HUES64 (cell line): ENCODE measurements at regions not wholly inside any gene's neighbourhood (a gene's known extent, or its start where the extent isn't known, plus 50 kb on each side); places are given as distances from the start of the nearest gene placed in this dataset.

Experiments used
- H3K27ac ChIP-seq: 2 replicates; pipeline ENCODE4 v1.7.0; 2013; ENCODE audit warnings: low read depth, low read length, inconsistent platforms
- H3K27me3 ChIP-seq: 2 replicates; pipeline ENCODE4 v1.6.1; 2013; ENCODE audit warnings: mild to moderate bottlenecking, low read length; ENCODE audit not compliant: insufficient read depth
- H3K36me3 ChIP-seq: 2 replicates; pipeline ENCODE4 v1.6.1; 2013; ENCODE audit warnings: mild to moderate bottlenecking, low read length; ENCODE audit not compliant: insufficient read depth
- H3K4me1 ChIP-seq: 2 replicates; pipeline ENCODE4 v1.6.1; 2013; ENCODE audit warnings: mild to moderate bottlenecking, low read length, moderate library complexity; ENCODE audit not compliant: insufficient read depth
- H3K4me3 ChIP-seq: 2 replicates; pipeline ENCODE4 v1.5.1; 2013; ENCODE audit warnings: mild to moderate bottlenecking, low read length, moderate library complexity
- H3K9ac ChIP-seq: 2 replicates; pipeline ENCODE4 v1.6.1; 2013; ENCODE audit warnings: mild to moderate bottlenecking, low read depth, low read length
- H3K9me3 ChIP-seq: 2 replicates; pipeline ENCODE4 v1.6.1; 2013; ENCODE audit warnings: low read depth, low read length; ENCODE audit not compliant: insufficient read depth
- WGBS: fragments of 150-250, 120-280 bp; methylation state at CpG from one replicate; pipeline ENCODE4 v1.1.7; 2013; ENCODE audit warnings: missing lambda C conversion rate; 5-methylcytosine and 5-hydroxymethylcytosine counted together

DNA sequence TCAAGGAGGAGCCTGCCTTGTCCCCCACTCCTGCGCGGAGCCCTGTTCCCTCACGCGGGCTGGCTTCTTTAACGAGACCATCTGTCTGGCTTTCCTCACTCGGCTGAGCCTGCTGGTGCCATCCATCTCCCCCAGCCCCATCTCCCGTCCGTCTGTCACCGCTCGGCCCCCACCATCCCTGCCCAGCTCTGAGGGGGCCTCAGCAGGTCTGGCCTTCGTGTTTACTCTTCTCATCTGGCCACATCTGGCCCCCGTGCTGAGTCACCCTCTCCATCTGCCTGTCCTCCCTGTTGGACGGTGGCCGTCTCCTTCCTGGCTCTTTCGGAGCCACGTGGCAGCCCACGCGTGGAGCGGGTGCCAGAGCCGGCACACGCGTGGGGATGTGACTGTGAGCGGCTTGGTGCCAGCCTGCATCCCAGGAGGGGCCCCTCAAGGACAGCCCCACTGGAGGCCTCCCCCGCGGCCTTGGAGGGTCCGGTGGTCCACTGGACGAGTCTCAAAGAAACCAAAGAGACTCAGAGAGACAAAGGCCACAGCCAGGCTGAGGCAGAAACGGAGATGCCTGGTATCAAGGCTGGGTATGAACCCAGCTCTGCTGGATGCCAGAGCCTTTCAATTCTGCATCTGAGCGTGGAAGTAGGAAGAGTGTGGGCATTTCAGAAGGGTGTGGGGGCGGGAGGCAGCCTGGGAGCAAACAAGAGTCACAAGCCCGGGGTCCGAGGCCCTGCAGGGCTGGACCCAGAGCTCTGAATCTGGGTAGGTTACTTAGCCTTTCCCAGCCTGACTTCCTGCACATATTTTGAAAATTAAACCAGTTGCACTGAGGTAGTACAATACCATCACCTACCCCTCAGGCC, 76.7 kb upstream of the UNC5A start:
- no peaks in the 10 kb centered on the region for H3K36me3 ChIP-seq
- H3K4me3 ChIP-seq: no peak overlapping the region
- 91% methylated on average over 32 of the region's 32 CpGs for WGBS
- H3K9me3 ChIP-seq: no peaks in the 10 kb centered on the region
- peaks cover 6% of the 10 kb centered on the region; the same call in 1 of the 2 replicates for H3K4me1 ChIP-seq
- no peak overlapping the region for H3K9ac ChIP-seq
- no peaks in the 10 kb centered on the region for H3K27me3 ChIP-seq
- H3K27ac ChIP-seq: no peak overlapping the region

DNA sequence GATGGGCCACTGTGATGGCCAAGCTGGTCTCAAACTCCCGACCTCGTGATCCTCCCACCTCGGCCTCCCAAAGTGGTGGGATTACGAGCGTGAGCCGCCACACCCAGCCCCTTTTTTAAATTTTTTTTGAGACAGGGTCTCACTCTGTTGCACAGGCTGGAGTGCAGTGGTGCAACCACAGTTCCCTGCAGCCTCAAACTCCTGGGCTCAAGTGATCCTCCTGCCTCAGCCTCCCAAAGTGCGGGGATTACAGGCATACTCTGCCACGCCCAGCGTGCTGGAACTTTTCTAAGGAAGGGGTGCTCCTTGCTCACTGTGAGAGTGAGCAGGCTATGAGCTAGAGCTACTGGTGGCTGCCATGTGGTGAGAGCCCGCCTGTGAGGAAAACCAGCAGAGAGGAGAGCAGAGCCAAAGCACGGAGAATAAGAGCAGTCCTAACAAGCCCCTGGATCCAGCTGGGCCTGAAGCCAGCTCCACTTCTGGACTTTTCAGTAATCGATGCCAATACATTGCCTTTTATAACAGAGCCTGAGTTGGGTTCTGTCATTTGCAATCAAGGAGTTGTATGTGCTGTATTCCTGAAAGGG, 75.5 kb upstream of the UNC5A start:
- no peak overlapping the region for H3K27ac ChIP-seq
- H3K4me1 ChIP-seq: peaks cover 16% of the 10 kb centered on the region
- H3K4me3 ChIP-seq: no peak overlapping the region
- 90% methylated on average over 12 of the region's 12 CpGs for WGBS
- H3K9ac ChIP-seq: no peak overlapping the region
- H3K27me3 ChIP-seq: 0 out of 2 replicates have a peak, but pooled peaks cover 2% of the 10 kb centered on the region
- H3K36me3 ChIP-seq: no peaks in the 10 kb centered on the region
- no peaks in the 10 kb centered on the region for H3K9me3 ChIP-seq

DNA sequence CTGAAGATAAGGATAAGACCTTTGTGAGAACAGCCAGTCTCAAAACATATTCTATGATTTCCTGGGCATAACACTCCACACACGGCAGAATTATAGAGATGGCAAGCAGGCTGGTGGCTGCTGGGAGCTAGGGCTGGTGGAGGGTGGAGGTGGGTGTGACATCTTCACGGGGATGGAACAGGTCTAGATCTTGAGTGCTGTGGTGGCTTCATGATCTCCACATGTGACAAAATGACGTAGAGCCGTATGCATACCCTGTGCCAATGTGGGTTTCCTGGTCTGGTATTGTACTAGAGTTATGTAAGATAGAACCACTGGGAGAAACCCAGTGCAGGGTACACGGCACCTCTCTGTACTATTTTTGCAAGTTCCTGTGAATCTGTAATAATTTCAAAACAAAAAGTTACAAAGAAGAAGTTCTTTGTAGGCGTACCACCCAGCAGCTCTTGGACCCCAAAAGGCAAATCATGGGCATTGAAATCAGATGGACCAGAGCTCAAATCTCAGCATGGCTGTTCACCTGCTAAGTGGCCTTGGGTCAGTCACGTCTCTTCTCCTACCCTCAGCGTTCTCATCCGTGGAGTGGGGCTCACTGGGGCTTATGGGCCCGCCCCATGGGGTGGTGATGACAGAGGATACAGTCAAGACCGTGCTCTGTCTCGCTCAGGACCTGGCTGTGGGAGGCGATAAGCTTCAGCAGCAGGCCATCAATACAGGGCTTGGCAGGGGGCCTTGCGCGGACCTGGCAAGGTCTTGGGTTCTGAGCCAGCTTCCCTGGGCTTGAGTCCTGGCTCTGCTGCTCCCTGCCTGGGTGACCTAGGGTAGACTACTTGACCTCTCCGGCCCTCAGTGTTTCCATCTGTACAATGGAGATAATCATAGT, 74.7 kb upstream of the UNC5A start:
- no peak overlapping the region for H3K4me3 ChIP-seq
- peaks cover 16% of the 10 kb centered on the region for H3K4me1 ChIP-seq
- no peaks in the 10 kb centered on the region for H3K9me3 ChIP-seq
- H3K36me3 ChIP-seq: no peaks in the 10 kb centered on the region
- no peak overlapping the region for H3K27ac ChIP-seq
- no peak overlapping the region for H3K9ac ChIP-seq
- H3K27me3 ChIP-seq: peaks cover 9% of the 10 kb centered on the region; the same call in 1 of the 2 replicates
- WGBS: 90% methylated on average over 16 of the region's 16 CpGs

DNA sequence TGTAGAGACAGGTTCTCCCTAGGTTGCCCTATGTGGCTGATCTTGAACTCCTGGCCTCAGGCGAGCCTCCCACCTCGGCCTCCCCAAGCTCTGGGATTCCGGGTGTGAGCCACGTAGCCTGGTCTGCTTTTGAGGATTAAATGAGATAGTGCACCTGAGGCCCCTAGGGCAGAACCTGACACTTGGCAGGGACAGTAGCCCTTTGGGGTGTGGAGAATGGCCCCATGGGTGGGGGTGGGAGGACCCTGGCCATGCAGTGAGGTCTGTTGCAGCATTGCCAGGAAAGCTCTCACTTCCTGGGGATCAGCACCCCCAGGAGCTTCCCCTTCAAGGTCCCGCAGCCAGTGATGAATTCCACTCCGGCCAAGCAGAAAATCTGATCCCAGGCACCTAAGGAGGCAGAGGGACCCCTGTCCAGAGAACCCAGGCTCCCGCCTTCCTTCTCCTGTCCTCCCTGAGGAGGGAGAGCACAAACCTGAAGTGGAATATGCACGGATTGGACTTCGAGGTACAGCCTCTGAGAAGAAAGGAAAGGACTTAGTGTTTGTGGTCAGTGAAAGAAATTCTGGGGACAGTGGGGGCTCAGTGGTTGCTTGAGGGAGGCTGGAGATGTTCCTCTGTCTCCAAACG, 73.9 kb upstream of the UNC5A start:
- H3K4me1 ChIP-seq: peaks cover 18% of the 10 kb centered on the region
- no peak overlapping the region for H3K4me3 ChIP-seq
- no peak overlapping the region for H3K9ac ChIP-seq
- 81% methylated on average over 10 of the region's 10 CpGs for WGBS
- H3K27me3 ChIP-seq: peaks cover 14% of the 10 kb centered on the region; the same call in 1 of the 2 replicates
- H3K27ac ChIP-seq: no peak overlapping the region
- no peaks in the 10 kb centered on the region for H3K36me3 ChIP-seq
- H3K9me3 ChIP-seq: no peaks in the 10 kb centered on the region

DNA sequence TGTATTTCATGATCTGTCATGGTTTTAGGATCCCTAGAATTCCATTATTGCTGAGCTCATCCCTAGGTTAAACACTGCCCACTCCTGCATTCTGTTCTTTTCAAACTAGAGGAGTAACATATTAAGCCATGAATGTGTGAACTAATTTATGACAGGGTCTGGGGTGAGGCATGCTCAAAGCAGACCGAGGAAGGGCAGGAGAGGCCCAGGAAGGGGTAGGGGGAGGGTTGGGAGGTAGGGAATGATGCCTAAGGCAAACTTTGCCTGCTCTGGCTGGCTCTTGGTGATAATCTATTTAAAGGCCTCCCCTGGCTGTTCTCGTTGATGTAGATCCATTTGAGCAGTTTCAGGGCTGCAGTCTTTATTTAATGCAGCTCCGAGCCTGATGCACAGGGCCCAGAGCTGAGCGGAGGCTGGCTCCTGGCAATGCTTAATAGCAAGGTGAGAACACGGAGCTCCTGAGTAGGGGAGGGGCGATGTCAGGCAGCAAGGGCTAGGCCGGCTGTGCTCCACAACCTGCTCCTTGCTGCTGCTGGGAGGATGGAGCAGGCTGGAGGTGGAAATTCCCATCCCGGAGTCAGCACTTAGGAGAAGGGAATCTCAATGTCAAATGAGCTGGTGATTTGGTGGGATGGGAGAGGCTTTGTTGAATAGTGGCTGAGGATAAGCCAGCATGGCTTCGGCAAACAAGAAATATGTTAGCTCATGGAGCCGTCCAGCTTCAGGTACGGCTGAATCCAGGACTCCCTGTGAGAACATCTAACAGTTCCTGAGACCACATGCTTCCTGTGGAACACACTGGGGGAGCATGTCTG, 73.2 kb upstream of the UNC5A start:
- Histone ChIP-seq H3K4me1 (peaks cover 20% of the 10 kb centered on the region), H3K27ac (no peak overlapping the region), H3K9me3 (no peaks in the 10 kb centered on the region), H3K9ac (no peak overlapping the region), H3K4me3 (no peak overlapping the region), H3K36me3 (no peaks in the 10 kb centered on the region), H3K27me3 (peaks cover 19% of the 10 kb centered on the region; the same call in 1 of the 2 replicates)
- 66% methylated on average over 11 of the region's 11 CpGs for WGBS

DNA sequence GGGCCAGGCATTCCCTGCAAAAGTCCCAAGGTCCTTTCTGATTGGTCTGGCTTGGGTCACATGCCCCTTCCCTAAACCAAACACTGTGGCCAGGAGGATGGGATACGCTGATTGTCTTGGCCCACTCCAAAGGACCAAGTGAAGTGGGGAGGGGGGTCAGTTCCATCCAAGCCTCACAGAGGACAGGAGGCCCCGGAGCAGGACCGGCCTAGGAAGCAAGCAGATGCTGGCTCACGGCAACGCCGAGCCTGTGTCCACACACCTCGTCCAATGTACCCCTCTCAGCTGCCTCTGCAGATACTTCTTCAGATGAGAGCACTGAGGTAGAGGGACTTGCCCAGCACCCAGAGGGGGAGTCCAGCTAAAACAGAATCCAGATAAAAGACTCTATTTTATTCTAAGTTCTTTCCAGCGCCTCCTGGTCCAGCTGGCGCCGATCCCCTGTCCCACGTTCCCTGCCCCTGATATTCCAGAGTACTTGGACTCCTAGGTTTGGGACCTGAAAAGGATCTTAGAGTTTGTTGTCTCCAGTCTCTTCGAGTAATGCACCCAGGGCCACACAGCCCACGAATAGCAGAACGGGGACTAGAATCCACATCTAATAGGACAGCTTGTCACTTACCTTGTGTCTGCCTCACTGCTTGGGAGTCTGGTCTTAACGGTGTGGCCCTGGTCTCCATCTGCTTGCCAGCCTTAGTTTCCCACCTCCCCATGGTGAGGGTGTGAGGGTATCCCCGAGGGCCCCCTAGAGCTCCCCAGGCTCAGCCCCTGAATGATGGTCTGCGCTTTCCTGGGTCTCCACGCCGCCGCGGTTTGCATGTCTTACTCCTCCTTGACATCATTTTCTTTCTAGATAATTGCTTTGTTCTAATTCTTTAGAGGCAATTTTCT, 72.4 kb upstream of the UNC5A start:
- Histone ChIP-seq H3K9me3 (no peaks in the 10 kb centered on the region), H3K27me3 (peaks cover 27% of the 10 kb centered on the region), H3K4me3 (no peak overlapping the region), H3K9ac (no peak overlapping the region), H3K36me3 (no peaks in the 10 kb centered on the region), H3K4me1 (peaks cover 20% of the 10 kb centered on the region), H3K27ac (no peak overlapping the region)
- 90% methylated on average over 21 of the region's 21 CpGs for WGBS

DNA sequence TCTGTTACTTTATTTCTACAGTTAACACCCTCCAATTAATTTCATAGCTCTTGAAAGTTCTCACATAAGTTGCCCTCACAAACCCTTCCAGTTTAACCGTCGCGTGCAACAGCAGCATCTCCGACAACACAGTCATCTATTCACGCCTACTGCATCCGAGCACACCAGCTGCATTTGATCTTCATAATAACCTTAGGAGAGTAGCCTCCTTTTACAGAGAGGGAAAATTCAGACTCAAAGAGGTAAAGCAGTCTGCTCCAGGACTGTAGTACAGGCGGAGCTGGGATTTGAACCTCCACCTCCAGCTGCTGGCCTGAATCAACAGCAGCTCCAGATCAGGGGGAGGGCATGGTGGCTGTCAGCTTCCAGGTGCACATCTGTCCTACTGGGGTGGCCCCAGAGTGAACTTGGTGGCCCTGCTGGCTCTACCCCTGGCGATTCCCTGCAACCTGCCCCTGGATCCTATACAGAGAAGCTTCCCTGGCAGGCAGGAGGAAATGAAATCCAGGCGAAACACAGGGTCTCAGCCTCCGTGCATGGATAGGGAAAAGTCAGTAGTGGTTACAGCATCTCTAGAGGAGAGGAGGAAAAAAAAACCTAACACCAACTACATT, 71.6 kb upstream of the UNC5A start:
- Histone ChIP-seq H3K9ac (no peak overlapping the region), H3K36me3 (no peaks in the 10 kb centered on the region), H3K27me3 (peaks cover 32% of the 10 kb centered on the region), H3K4me3 (no peak overlapping the region), H3K4me1 (peaks cover 22% of the 10 kb centered on the region), H3K27ac (no peak overlapping the region), H3K9me3 (no peaks in the 10 kb centered on the region)
- WGBS: 94% methylated on average over 9 of the region's 10 CpGs

DNA sequence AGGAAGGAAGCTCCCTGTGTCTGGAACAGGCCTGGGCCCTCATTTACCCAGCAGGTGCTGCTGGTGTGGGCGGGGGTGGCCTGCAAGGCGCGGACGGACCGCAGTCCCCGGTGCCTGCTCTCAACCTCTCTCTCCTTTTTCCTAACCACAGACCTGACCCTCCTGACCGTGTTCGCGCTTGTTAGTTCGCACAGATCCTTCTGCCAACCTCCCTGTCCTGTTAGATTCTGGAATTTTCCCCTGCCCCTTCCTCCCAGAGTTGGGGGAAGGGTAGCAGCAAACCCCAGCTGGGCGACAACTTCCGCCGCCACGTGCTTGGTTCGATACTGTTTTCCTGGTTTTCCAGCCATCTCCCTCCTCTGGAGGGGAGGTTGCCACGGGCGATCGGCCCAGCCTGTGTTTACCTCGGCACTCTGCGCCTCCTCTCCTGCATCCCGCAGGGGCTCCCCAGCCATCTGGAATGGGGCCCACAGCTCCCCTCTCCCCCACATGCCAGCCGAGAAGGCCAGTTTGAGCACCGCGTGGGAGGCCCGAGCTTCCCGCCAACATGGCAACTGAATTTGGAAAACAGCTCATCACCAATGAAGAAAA, 70.8 kb upstream of the UNC5A start:
- Histone ChIP-seq H3K36me3 (no peaks in the 10 kb centered on the region), H3K9me3 (no peaks in the 10 kb centered on the region), H3K4me3 (no peak overlapping the region), H3K27ac (no peak overlapping the region), H3K9ac (no peak overlapping the region), H3K4me1 (peaks cover 30% of the 10 kb centered on the region), H3K27me3 (peaks cover 40% of the 10 kb centered on the region)
- WGBS: 53% methylated on average over 26 of the region's 26 CpGs

DNA sequence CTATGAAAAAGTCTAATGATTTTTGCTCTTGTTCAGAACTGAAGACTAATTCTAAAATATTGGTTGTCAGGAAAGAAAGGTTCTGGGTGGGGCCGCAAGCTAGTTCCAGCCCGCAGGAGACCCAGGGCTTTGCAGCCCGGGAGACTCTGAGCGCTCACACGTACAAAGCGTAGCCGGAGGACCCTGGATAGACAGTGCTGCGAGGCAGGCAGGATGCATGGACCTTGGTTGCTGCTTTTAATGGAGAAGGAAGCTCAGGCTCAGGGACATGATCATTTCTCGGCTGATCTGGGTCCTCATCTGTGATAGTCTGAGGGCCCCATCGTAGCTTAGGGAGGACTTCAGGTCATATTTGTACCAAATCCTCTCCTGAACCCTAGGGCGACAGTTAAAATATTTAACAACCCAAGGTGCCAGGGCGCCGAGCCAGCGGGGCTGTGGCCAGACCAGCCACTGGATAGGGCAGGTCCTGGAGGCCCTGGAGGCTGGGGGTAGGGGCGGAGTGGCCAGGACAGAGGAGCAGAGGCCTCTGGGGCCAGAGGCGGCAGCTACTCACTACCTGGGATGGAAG, 70.1 kb upstream of the UNC5A start:
- Histone ChIP-seq H3K4me1 (peaks cover 35% of the 10 kb centered on the region), H3K27me3 (peaks cover 47% of the 10 kb centered on the region), H3K36me3 (no peaks in the 10 kb centered on the region), H3K9me3 (no peaks in the 10 kb centered on the region), H3K9ac (no peak overlapping the region), H3K4me3 (no peak overlapping the region), H3K27ac (no peak overlapping the region)
- WGBS: 86% methylated on average over 16 of the region's 16 CpGs
